GM11168 (cell line): ENCODE measurements at regions not wholly inside any gene's neighbourhood (a gene's known extent, or its start where the extent isn't known, plus 50 kb on each side); places are given as distances from the start of the nearest gene placed in this dataset.

ENCODE experiments used
- in situ Hi-C: fragments of 300-500 bp; cut with MboI; formaldehyde crosslinking; loops from one replicate; pipeline ENCODE4 v1.12.0; 2022; ENCODE audit warnings: low sequenced_read_pairs; ENCODE audit not compliant: unreplicated experiment

GRCh38 chr20:52867305-52867704 lies 104.9 kb upstream of the TSHZ2 start:
- in situ Hi-C loops: no loop called here

GRCh38 chr20:52864916-52865605 lies 107.1 kb upstream of the TSHZ2 start:
- in situ Hi-C loops: no loop called here

GRCh38 chr20:52859156-52859876 lies 112.8 kb upstream of the TSHZ2 start:
- in situ Hi-C loops: no loop called here

- in situ Hi-C loops: no loop called here
These were observed 119.4 kb upstream of the TSHZ2 start for GRCh38 chr20:52852714-52853113.

- in situ Hi-C loops: no loop called here
These were observed 124.3 kb upstream of the TSHZ2 start for GRCh38 chr20:52847731-52848359.

- in situ Hi-C loops: no loop called here
These were observed 125.0 kb upstream of the TSHZ2 start for GRCh38 chr20:52847029-52847660.

GRCh38 chr20:52845044-52845443 lies 127.1 kb upstream of the TSHZ2 start:
- in situ Hi-C loops: no loop called here

- in situ Hi-C loops: no loop called here
These were observed 128.7 kb upstream of the TSHZ2 start for GRCh38 chr20:52843425-52843824.

- in situ Hi-C loops: no loop called here
These were observed 131.2 kb upstream of the TSHZ2 start for GRCh38 chr20:52841003-52841402.

- in situ Hi-C loops: no loop called here
These were observed 132.1 kb upstream of the TSHZ2 start for GRCh38 chr20:52840041-52840440.

- in situ Hi-C loops: no loop called here
These were observed 133.5 kb upstream of the TSHZ2 start for GRCh38 chr20:52838510-52839241.

GRCh38 chr20:52837378-52837777 lies 134.8 kb upstream of the TSHZ2 start:
- in situ Hi-C loops: no loop called here

GRCh38 chr20:52833901-52834300 lies 138.3 kb upstream of the TSHZ2 start:
- in situ Hi-C loops: no loop called here

- in situ Hi-C loops: no loop called here
These were observed 139.9 kb upstream of the TSHZ2 start for GRCh38 chr20:52832151-52832774.

GRCh38 chr20:52830598-52830997 lies 141.6 kb upstream of the TSHZ2 start:
- in situ Hi-C loops: no loop called here

GRCh38 chr20:52829111-52829510 lies 143.0 kb upstream of the TSHZ2 start:
- in situ Hi-C loops: no loop called here

GRCh38 chr20:52828199-52828598 lies 144.0 kb upstream of the TSHZ2 start:
- in situ Hi-C loops: no loop called here

- in situ Hi-C loops: no loop called here
These were observed 145.4 kb upstream of the TSHZ2 start for GRCh38 chr20:52826722-52827121.

- in situ Hi-C loops: no loop called here
These were observed 145.8 kb upstream of the TSHZ2 start for GRCh38 chr20:52826321-52826720.
